ENCODE measurements at regions not wholly inside any gene's neighbourhood (a gene's known extent, or its start where the extent isn't known, plus 50 kb on each side); places are given as distances from the start of the nearest gene placed in this dataset.

- Histone ChIP-seq H2BK20ac (ENCODE audit: low read depth, low read length, poor library complexity, severe bottlenecking) (no peak overlapping the region), H3K4ac (ENCODE audit: low read depth, low read length) (no peak overlapping the region), H3K79me2 (ENCODE audit: insufficient read depth, low read length) (no peaks in the 10 kb centered on the region), H3K23ac (ENCODE audit: insufficient read length, low read depth, low read length) (no peak overlapping the region), H4K5ac (ENCODE audit: insufficient read length, low read depth, low read length) (no peak overlapping the region), H3K23me2 (ENCODE audit: insufficient read length, low read depth, low read length, poor library complexity, severe bottlenecking) (peaks cover 4% of the 10 kb centered on the region), H4K20me1 (ENCODE audit: control insufficient read depth, insufficient read depth, insufficient read length) (no peaks in the 10 kb centered on the region), H2AFZ (ENCODE audit: low read length) (no peak overlapping the region), H3K4me2 (ENCODE audit: insufficient read depth, insufficient read length, low read length) (no peak overlapping the region), H3T11ph (ENCODE audit: low read length) (no peak overlapping the region), H3K9ac (ENCODE audit: extremely low read depth, insufficient read length, low read length) (no peak overlapping the region), H3K79me1 (ENCODE audit: insufficient read depth, low read depth, low read length, poor library complexity, severe bottlenecking) (no peaks in the 10 kb centered on the region), H4K8ac (replicated peaks; ENCODE audit: insufficient read length, low read depth, low read length) (no peak overlapping the region), H3K9me3 (ENCODE audit: control insufficient read depth, low read depth, low read length) (no peaks in the 10 kb centered on the region), H4K91ac (ENCODE audit: insufficient read length, low read depth, low read length) (no peak overlapping the region), H3K27ac (ENCODE audit: insufficient read length, low read depth, low read length) (no peak overlapping the region), H3K56ac (ENCODE audit: insufficient read length, low read depth, low read length) (no peak overlapping the region), H2BK15ac (ENCODE audit: low read depth, low read length) (no peak overlapping the region), H2BK5ac (ENCODE audit: insufficient read length, low read length) (no peak overlapping the region), H2BK12ac (ENCODE audit: insufficient read length, low read depth, low read length) (no peak overlapping the region), H3K4me1 (ENCODE audit: insufficient read depth, low read length) (no peaks in the 10 kb centered on the region), H2BK120ac (ENCODE audit: low read depth, low read length, poor library complexity, severe bottlenecking) (no peak overlapping the region), H2AK5ac (ENCODE audit: insufficient read length, low read length) (no peak overlapping the region), H3K14ac (ENCODE audit: insufficient read depth, low read length) (no peak overlapping the region), H3K18ac (ENCODE audit: insufficient read length, low read depth, low read length) (no peak overlapping the region), H3K27me3 (ENCODE audit: insufficient read depth, low read length) (no peaks in the 10 kb centered on the region)
- peak overlapping the region in 1 of 2 experiments; percentile 65; a peak in 2 of 5 replicates for H3K4me3 Mint-ChIP-seq
- H3K27me3 Mint-ChIP-seq (ENCODE audit: low read depth) = no peaks in the 10 kb centered on the region; the same call in 1 of the 2 replicates
- DNase-seq = no peak
- peak overlapping the region; percentile 74 to 93 (median 90); a peak in 6 of 7 replicates for H3K27ac Mint-ChIP-seq
- no CpG with 5 or more reads among the region's 6 CpGs for WGBS (ENCODE audit: extremely low coverage, insufficient read length, low lambda C conversion rate)
- no peaks in the 10 kb centered on the region for H3K9me3 Mint-ChIP-seq
- TF ChIP-seq CTCF (conservative IDR thresholded peaks at IDR 0.05) = no peak
- H3K36me3 Mint-ChIP-seq (ENCODE audit: insufficient read depth in 1 of 3, low read depth in 3 of 3) = peaks cover 0 to 14% (median 9%) of the 10 kb centered on the region in 3 experiments; a peak in 3 of 7 replicates
- peaks cover 33 to 40% of the 10 kb centered on the region in 2 experiments for H3K4me1 Mint-ChIP-seq
Observed at GRCh38 chr21:36254106-36254941, 65.7 kb upstream of the MORC3 start.
